GM21737 (cell line): ENCODE measurements at regions not wholly inside any gene's neighbourhood (a gene's known extent, or its start where the extent isn't known, plus 50 kb on each side); places are given as distances from the start of the nearest gene placed in this dataset.
"Not testable (repeated sequence)": the region's sequence is repeated elsewhere in the genome, so short reads cannot be mapped to it uniquely, and the experiment has no call there.

Source experiments
- ATAC-seq: cut with Tn5 transposase; IDR thresholded peaks from one replicate; pipeline ENCODE4 v1.9.1; 2021; ENCODE audit warnings: mild to moderate bottlenecking, moderate library complexity; ENCODE audit not compliant: unreplicated experiment

- ATAC-seq, result no peak
Measured at GRCh38 chr13:111006506-111007031, 91.7 kb upstream of the ANKRD10 start.

GRCh38 chr13:111005808-111006505 is 91.1 kb upstream of the ANKRD10 start:
- ATAC-seq, result no peak

- no peak for ATAC-seq
Measured at GRCh38 chr13:111005364-111005763, 90.5 kb upstream of the ANKRD10 start.

- no peak for ATAC-seq
Measured at GRCh38 chr13:111004444-111004843, 89.6 kb upstream of the ANKRD10 start.

GRCh38 chr13:111001636-111002035 is 86.8 kb upstream of the ANKRD10 start:
- no peak for ATAC-seq

- no peak for ATAC-seq
Measured at GRCh38 chr13:110993788-110994187, 78.9 kb upstream of the ANKRD10 start.

- ATAC-seq, result no peak
Measured at GRCh38 chr13:110991991-110992508, 77.2 kb upstream of the ANKRD10 start.

- ATAC-seq, result no peak
Measured at GRCh38 chr13:110989331-110989730, 74.5 kb upstream of the ANKRD10 start.

- ATAC-seq, result no peak
Measured at GRCh38 chr13:110985541-110985940, 70.7 kb upstream of the ANKRD10 start.

GRCh38 chr13:110984798-110985197 is 69.9 kb upstream of the ANKRD10 start:
- ATAC-seq, result no peak

- ATAC-seq, result no peak
Measured at GRCh38 chr13:110984381-110984780, 69.5 kb upstream of the ANKRD10 start.

GRCh38 chr13:110983241-110983640 is 68.4 kb upstream of the ANKRD10 start:
- no peak for ATAC-seq

- ATAC-seq, result no peak
Measured at GRCh38 chr13:110981379-110981778, 66.5 kb upstream of the ANKRD10 start.

GRCh38 chr13:110980921-110981320 is 66.1 kb upstream of the ANKRD10 start:
- no peak for ATAC-seq

GRCh38 chr13:110979149-110979548 is 64.3 kb upstream of the ANKRD10 start:
- not testable (repeated sequence) for ATAC-seq

GRCh38 chr13:110978390-110978789 is 63.5 kb upstream of the ANKRD10 start:
- no peak for ATAC-seq

GRCh38 chr13:110976785-110977184 is 61.9 kb upstream of the ANKRD10 start:
- ATAC-seq, result no peak

- no peak for ATAC-seq
Measured at GRCh38 chr13:110973007-110973700, 58.3 kb upstream of the ANKRD10 start.

GRCh38 chr13:110971486-110971885 is 56.6 kb upstream of the ANKRD10 start:
- no peak for ATAC-seq

- not testable (repeated sequence) for ATAC-seq
Measured at GRCh38 chr13:110967156-110967855, 52.4 kb upstream of the ANKRD10 start.

- no peak for ATAC-seq
Measured at GRCh38 chr13:110965755-110966134, 50.9 kb upstream of the ANKRD10 start.
